Activated B cell treated with CpG ODN at 0.5 μM for 24 hours (primary cell): ENCODE measurements at regions not wholly inside any gene's neighbourhood (a gene's known extent, or its start where the extent isn't known, plus 50 kb on each side); places are given as distances from the start of the nearest gene placed in this dataset.

Experiments used
- ATAC-seq: fragments of 200-7000 bp; cut with Tn5 transposase; one replicate; pipeline ENCODE4 v1.10.0; 2021; ENCODE audit warnings: low read depth, mild to moderate bottlenecking, moderate library complexity
- CTCF ChIA-PET: fragments of 350-600 bp; sonication (Branson Sonifier 250); formaldehyde crosslinking; loops from one replicate; lab custom pipeline; 2021; ENCODE audit warnings: antibody characterized with exemption; lab: Charles Lee
- POLR2A ChIA-PET: fragments of 350-600 bp; sonication (Branson Sonifier 250); formaldehyde crosslinking; loops from one replicate; lab custom pipeline; 2021; ENCODE audit warnings: antibody characterized with exemption; lab: Charles Lee
- DNase-seq: peaks from one replicate; pipeline ENCODE4 v3.0.0; 2022
- H3K27ac Mint-ChIP-seq: one replicate; pipeline ENCODE4 v1.8.0; 2020; ENCODE audit warnings: mixed read lengths
- H3K27me3 Mint-ChIP-seq: one replicate; pipeline ENCODE4 v1.8.0; 2021; ENCODE audit warnings: mixed read lengths
- H3K36me3 Mint-ChIP-seq: one replicate; pipeline ENCODE4 v1.8.0; 2021; ENCODE audit warnings: low read depth, mixed read lengths
- H3K4me1 Mint-ChIP-seq: one replicate; pipeline ENCODE4 v1.8.0; 2021; ENCODE audit warnings: mixed read lengths
- H3K4me3 Mint-ChIP-seq: one replicate; pipeline ENCODE4 v1.8.0; 2020; ENCODE audit warnings: mild to moderate bottlenecking, mixed read lengths
- H3K9me3 Mint-ChIP-seq: one replicate; pipeline ENCODE4 v1.8.0; 2020; ENCODE audit warnings: mixed read lengths
- intact Hi-C: fragments of 100-400 bp; cut with micrococcal nuclease; formaldehyde crosslinking; loops from one replicate; pipeline ENCODE4 v1.15.1; 2024
- TF ChIP-seq, protein P1 (sequence below): fragments of 200-600 bp; IDR thresholded peaks from one replicate; pipeline ENCODE4 v1.8.0; 2022; ENCODE audit warnings: antibody characterized with exemption, mild to moderate bottlenecking

GRCh38 chr9:135310134-135310533 is 169.4 kb upstream of the PPP1R26 start:
- no peak for DNase-seq
- H3K4me1 Mint-ChIP-seq, result no peaks in the 10 kb centered on the region
- peaks cover 13% of the 10 kb centered on the region for H3K9me3 Mint-ChIP-seq
- ChIA-PET POLR2A (no interaction called here), CTCF (no interaction called here)
- peaks cover 23% of the 10 kb centered on the region for H3K27me3 Mint-ChIP-seq
- TF ChIP-seq, protein P1, sequence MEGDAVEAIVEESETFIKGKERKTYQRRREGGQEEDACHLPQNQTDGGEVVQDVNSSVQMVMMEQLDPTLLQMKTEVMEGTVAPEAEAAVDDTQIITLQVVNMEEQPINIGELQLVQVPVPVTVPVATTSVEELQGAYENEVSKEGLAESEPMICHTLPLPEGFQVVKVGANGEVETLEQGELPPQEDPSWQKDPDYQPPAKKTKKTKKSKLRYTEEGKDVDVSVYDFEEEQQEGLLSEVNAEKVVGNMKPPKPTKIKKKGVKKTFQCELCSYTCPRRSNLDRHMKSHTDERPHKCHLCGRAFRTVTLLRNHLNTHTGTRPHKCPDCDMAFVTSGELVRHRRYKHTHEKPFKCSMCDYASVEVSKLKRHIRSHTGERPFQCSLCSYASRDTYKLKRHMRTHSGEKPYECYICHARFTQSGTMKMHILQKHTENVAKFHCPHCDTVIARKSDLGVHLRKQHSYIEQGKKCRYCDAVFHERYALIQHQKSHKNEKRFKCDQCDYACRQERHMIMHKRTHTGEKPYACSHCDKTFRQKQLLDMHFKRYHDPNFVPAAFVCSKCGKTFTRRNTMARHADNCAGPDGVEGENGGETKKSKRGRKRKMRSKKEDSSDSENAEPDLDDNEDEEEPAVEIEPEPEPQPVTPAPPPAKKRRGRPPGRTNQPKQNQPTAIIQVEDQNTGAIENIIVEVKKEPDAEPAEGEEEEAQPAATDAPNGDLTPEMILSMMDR, result no peak
- H3K4me3 Mint-ChIP-seq, result no peak overlapping the region
- no peak overlapping the region for H3K27ac Mint-ChIP-seq
- no peaks in the 10 kb centered on the region for H3K36me3 Mint-ChIP-seq
- intact Hi-C loops, result no loop called here
- no peak for ATAC-seq

DNA sequence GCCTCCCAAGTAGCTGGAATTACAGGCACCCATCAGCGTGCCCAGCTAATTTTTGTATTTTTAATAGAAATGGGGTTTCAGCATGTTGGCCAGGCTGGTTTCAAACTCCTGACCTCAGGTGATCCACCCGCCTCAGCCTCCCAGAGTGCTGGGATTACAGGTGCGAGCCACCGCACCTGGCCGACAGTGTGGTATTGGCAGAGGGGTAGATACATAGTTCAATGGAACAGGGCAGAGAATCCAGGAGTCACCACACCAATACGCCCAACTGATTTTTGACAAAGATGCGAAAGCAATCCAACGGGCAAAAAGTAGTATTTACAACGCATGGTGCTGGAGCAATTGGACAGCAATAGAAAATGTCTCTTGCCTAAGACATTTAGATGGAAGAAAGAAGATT is 164.0 kb upstream of the PPP1R26 start:
- TF ChIP-seq, protein P1, result no peak
- Mint-ChIP-seq H3K4me3 (no peak overlapping the region), H3K36me3 (no peaks in the 10 kb centered on the region), H3K4me1 (no peaks in the 10 kb centered on the region), H3K9me3 (peaks cover 13% of the 10 kb centered on the region), H3K27me3 (peaks cover 9% of the 10 kb centered on the region), H3K27ac (no peak overlapping the region)
- POLR2A ChIA-PET, result no interaction called here
- CTCF ChIA-PET, result no interaction called here
- ATAC-seq (no peak), DNase-seq (no peak)
- intact Hi-C loops, result no loop called here

- intact Hi-C loops, result no loop called here
- Mint-ChIP-seq H3K4me1 (no peaks in the 10 kb centered on the region), H3K4me3 (no peak overlapping the region), H3K36me3 (no peaks in the 10 kb centered on the region), H3K9me3 (no peaks in the 10 kb centered on the region), H3K27me3 (no peaks in the 10 kb centered on the region), H3K27ac (no peak overlapping the region)
- no peak for ATAC-seq
- ChIA-PET CTCF (no interaction called here), POLR2A (no interaction called here)
- TF ChIP-seq, protein P1, result no peak
- DNase-seq, result no peak
Observed at GRCh38 chr9:135320331-135320730, 159.3 kb upstream of the PPP1R26 start.

GRCh38 chr9:135320943-135321342 is 158.6 kb upstream of the PPP1R26 start:
- no peak overlapping the region for H3K27ac Mint-ChIP-seq
- no peaks in the 10 kb centered on the region for H3K36me3 Mint-ChIP-seq
- DNase-seq (no peak), ATAC-seq (no peak)
- no peaks in the 10 kb centered on the region for H3K27me3 Mint-ChIP-seq
- H3K4me3 Mint-ChIP-seq, result no peak overlapping the region
- TF ChIP-seq, protein P1, result no peak
- intact Hi-C loops, result no loop called here
- ChIA-PET POLR2A (no interaction called here), CTCF (no interaction called here)
- no peaks in the 10 kb centered on the region for H3K9me3 Mint-ChIP-seq
- H3K4me1 Mint-ChIP-seq, result no peaks in the 10 kb centered on the region

GRCh38 chr9:135321580-135321979 is 158.0 kb upstream of the PPP1R26 start:
- no peak for DNase-seq
- no peaks in the 10 kb centered on the region for H3K9me3 Mint-ChIP-seq

More at GRCh38 chr9:135321580-135321979, 158.0 kb upstream of the PPP1R26 start:
- Mint-ChIP-seq H3K4me3 (no peak overlapping the region), H3K27ac (no peak overlapping the region), H3K4me1 (no peaks in the 10 kb centered on the region), H3K27me3 (no peaks in the 10 kb centered on the region), H3K36me3 (no peaks in the 10 kb centered on the region)
- ChIA-PET CTCF (no interaction called here), POLR2A (no interaction called here)
- intact Hi-C loops, result no loop called here
- TF ChIP-seq, protein P1, result no peak
- no peak for ATAC-seq
